HK-2 (cell line): ENCODE measurements at regions not wholly inside any gene's neighbourhood (a gene's known extent, or its start where the extent isn't known, plus 50 kb on each side); places are given as distances from the start of the nearest gene placed in this dataset.

ENCODE experiments used
- DNase-seq: peaks from one replicate; pipeline ENCODE4 v3.0.0-alpha.2; 2018; ENCODE audit not compliant: unreplicated experiment

DNA sequence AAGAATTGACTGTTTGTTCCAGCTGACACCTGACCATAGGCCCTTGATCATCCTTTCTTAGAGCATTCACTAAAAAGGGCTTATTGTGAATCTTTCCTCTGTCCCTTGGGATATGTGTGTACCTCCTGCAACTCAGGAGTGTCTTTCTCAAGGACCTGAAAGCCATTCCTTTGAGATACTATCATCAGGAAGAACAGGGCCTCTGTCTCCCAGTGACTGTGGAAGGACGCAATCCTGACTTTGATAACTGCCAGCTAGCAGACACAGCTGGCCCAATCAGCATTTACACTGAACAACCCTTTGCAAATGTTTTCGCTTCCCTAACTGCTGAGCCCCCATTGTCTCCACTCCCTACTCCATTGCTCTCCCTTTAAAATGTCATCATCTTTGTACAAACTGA, 144.4 kb downstream of the RMI1 start:
- no peak for DNase-seq

DNA sequence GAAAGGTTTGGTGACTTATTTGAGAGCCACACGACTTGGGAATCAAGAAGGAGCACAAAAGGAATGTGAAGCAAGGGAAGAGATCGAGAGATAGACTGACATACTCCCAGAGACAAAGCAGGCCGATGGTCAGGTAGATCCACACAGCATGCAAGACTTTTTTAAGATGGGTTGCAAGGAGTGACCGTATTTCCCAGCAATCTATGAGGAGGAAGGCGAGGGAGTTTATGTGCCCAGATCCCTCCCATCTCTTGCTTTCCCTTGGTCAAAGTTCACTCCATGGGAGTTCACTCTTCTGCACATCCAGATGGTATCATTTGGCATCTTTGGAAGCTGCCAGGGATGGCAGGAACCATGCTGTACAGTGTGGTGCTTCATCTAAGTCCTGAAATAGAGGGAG, 148.9 kb downstream of the RMI1 start:
- DNase-seq, result no peak

- no peak for DNase-seq
These were observed 155.7 kb downstream of the RMI1 start for GRCh38 chr9:84136119-84136868.

DNA sequence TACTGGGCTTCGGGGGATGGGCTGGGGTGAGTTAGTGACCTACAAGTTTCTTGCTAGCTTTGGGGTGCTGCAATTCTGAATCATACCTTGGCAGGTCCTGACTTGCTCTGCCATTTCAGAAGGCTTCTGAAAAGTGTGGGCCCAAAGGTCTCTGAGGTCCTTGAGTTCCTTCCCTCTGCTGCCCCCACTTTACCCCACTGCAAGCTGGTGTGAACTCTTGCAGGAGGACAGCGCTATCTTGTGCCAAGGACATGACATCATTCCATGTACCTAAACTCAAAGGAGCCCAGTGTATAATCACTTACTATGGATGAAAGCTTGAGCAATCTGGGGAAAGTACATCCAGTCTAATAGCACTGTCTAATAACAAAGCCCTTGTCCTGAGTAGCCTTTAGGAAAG, 157.4 kb downstream of the RMI1 start:
- no peak for DNase-seq

GRCh38 chr9:84138541-84138940, 157.9 kb downstream of the RMI1 start:
- DNase-seq, result no peak

DNA sequence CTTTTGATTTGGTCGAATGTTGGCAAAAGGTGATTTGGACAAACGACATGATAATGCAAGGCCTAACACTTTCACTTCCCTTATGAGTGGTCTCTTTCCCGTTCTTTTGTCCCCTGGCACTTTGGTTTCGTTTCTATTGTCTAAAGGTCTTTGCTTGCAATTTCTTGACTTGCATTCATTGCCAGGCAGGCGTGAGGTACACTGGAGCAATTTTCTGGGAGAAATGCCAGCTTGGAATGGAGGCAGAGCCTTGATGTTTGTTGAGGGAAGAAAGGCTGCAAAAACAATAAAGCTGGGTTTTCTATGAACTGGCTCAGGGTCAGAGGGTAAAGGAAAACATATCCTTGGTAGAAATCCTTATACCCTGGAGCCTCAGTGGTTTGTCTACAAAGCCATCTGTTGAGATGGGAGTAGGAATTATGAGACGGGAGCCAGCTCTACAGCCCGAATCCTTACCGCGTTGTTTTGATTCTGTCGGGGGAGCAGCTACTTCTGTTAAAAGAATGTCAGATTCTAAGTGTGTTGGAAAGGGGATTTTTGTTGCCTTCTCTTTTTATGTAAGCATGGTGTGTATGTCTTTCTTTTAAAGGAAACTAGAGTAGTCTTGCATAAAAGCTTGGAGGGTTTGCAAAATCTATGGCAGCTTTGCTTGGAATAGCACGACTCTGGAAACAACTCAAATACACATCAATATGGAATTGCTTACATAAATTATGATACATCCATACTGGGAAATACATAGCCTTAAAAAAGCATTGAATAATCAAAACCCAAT, 158.9 kb downstream of the RMI1 start:
- no peak for DNase-seq

DNA sequence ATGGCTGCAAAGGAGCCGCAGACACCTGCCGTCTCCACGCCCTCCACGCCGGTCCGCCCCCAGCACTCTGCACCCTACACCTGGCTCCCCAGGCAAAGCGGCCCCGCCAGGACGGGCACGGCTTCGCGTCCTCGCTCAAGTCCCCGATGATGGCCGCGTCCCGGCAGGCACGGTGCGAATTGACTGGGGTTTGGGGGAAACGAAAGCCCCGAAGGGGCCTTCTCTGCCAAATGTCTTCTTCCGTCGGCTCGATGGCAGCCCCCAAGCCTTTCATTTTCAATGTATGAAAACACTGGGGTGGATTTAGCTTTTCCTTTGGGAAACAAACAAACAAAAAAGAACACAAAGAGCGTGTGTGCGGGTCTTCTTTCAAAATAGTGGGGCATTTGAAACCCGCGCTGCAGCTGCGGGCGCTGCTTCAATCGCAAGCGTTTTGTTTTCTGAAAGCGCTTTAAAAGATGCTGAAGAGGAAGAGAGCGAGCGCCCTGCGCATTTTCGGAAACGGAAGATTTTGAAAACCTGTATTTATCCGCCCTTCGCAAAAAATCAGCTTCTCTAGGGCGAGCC, 160.0 kb downstream of the RMI1 start:
- DNase-seq, result no peak

- no peak for DNase-seq
These were observed 161.3 kb downstream of the RMI1 start for GRCh38 chr9:84141741-84142370.

DNA sequence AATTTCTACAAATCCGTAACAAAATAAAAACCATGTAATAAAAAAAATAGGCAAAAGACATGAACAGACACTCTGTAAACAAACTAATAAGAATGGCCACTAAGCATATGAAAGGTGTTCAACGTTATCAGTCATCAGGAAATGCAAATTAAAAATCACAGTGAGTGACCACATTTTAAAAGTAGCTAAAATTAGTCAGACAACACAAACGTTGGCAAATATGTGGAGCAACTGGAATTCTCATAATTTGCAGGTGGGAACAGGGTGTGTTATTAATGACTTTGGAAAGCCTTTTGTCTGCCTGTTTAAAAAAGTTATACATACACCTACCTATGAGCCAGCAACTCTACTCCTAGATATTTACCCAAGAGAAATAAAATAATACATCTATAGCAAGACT, 164.4 kb downstream of the RMI1 start:
- no peak for DNase-seq

GRCh38 chr9:84145780-84146179, 165.2 kb downstream of the RMI1 start:
- DNase-seq, result no peak

DNA sequence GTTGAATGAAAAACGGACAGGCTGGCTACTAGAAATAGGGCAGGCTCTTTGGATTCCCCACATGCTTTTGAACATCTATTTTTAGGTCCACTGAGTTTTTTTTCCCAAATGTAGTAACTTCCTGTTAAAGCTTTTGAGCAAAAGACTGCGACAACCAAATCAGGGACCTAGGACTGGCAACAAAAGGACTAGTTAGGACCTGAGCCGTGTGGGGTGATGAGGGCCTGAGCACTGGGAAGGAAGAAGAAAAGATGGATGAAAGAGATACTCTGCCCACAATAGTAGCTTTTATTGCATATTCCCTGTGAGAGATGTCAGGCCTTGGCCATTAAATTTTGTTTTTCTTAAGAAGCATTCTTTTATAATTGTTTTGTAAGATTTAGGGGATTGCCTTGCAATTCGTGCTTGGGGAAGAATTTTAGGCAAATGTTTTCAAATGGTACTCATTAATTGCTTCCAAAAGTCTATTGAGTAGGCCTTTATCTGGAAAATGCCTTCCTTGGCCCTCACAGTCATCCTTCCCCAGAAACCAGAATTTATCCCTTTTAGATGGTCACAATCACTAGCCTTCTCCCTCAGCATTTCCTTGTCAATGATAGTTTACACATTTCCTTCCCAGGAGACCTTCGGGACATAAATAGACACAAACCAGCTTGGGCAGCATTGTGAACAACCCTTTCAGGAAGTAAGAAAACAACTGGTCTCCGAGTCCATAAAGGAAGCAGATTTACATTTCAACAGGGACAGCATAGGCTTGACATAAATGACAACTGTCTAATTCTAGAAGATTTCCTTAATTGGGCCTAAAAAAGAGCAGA, 166.5 kb downstream of the RMI1 start:
- DNase-seq, result no peak

DNA sequence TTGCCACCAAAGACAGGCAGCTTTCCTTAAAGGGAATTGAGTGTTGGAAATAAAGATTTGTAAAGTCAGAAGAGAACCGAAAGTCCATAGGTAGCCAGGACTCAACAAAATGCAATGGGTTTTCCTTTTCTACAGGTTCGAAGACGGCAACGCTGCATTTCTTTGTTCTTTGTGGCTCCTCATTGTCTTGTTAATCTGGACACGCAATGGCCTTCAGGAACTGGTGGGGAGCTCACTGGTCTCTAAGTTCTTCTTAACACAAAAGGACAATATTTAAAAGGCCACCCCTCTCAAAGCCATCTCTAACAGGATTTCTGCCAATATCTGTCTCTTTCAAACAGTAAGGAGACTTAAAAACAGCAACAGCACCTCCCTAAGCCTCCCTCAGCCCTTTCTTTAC, 170.6 kb downstream of the RMI1 start:
- DNase-seq, result no peak

DNA sequence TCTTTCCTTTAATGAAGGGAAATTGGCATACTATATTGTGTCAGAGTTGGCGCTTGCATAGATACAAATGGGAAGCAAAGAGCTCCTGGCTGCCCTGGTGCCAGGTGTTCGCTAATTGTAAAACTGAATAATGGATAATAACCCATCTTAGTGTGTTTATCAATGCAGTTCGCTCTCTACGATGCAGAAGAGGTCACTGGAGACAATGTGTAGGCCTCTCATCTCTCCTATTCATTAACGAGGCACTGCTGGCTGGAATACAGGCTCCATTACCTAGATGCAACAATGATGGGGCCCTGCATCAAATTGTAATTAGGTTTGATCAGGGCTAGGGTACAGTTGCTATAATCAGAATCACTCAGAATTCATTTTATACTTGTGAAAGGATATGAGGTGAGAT, 171.0 kb downstream of the RMI1 start:
- DNase-seq, result no peak

- DNase-seq, result no peak
These were observed 171.6 kb downstream of the RMI1 start for GRCh38 chr9:84152204-84152603.

DNA sequence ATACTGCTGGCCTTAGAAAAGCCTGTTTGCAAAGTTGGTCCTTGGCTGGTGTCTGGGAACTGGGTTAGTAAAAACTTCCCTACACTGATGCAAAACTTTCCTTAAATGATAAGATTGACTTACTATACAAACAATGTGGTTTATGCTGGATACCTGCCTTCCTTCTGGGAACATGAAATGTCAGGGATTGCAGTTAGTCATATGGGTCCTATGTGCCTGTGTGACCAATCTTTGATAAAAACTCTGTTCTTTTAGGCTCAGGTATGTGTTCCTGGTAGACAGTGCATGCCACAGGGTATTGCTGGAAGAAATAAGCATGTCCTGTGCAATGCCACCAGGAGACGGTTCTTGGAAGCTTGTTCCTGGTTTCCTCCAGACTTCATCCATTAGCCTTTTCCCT, 173.3 kb downstream of the RMI1 start:
- DNase-seq, result no peak

DNA sequence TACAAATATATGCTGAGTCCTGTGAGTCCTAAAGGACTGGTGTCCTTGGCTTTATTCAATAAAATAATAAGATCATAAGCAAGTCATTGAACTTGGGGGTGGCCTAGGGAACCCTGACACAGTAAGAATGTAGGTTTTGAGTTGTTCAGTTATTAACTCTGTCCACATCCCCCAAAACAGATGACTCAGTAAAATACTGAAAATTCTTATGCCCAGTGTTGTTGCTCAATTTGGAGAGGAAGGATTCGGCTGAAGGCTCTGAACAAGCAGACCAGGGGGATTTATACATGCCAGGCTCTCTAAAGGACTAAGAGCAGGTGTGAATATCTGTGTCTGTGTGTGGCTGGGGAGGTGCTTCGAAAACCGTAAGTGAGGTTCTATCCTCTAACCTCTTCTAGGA, 173.7 kb downstream of the RMI1 start:
- DNase-seq, result no peak

- DNase-seq, result no peak
These were observed 177.4 kb downstream of the SLC28A3 start for GRCh38 chr9:84163052-84163650.

DNA sequence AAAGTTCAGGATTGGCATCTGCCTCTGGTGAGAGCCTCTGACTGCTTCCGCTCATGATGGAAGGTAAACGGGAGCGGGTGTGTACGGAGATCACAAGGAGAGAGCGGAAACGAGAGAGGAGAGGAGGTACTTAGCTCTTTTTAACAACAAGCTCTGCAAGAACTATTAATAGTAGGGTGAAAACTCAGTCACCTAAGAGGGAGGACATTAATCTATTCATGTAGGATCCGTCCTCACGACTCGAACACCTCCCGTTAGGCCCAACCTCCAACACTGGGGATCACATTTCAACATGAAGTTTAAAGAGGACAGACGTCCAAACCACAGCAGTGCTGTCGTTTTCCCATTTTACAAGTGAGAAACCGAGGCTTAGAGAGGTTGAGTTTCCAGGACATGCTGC, 173.7 kb downstream of the SLC28A3 start:
- no peak for DNase-seq

DNA sequence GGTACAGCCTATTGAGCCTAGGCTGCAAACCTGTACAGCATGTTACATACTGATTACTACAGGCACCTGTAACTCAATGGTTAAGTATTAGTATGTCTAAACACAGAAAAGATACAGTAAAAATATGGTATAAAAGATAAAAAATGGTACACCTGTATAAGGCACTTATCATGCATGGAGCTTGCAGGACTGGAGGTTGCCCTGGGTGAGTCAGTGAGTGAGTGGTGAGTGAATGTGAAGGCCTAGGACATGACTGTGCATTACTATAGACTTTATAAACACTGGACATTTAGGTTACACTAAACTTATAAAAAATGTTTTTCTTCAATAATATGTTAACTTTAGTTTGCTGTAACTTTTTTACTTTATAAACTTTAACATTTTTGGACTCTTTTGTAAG, 171.3 kb downstream of the SLC28A3 start:
- peak; percentile 20 for DNase-seq

GRCh38 chr9:84170521-84171141, 169.9 kb downstream of the SLC28A3 start:
- peak; percentile 88 for DNase-seq

DNA sequence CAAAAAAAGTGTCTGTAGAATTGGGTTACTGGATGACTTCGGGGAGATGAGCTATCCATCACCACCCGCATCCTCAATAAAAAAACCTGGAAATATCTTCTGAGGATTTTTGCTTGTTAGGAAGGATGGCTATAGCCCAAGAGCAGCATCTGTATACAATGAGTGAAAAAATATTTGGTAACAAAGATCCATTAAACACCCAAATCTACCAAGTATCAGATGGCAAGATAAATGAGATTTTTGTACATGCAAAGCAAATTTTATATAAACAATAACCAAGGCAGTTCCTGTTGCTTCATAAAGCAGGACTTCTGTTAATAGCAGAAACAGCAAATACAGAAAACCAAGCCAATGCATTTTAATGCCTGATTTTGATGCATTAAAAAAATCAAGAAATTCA, 166.6 kb downstream of the SLC28A3 start:
- DNase-seq, result no peak
